ENCODE measurements at regions not wholly inside any gene's neighbourhood (a gene's known extent, or its start where the extent isn't known, plus 50 kb on each side); places are given as distances from the start of the nearest gene placed in this dataset.

DNA sequence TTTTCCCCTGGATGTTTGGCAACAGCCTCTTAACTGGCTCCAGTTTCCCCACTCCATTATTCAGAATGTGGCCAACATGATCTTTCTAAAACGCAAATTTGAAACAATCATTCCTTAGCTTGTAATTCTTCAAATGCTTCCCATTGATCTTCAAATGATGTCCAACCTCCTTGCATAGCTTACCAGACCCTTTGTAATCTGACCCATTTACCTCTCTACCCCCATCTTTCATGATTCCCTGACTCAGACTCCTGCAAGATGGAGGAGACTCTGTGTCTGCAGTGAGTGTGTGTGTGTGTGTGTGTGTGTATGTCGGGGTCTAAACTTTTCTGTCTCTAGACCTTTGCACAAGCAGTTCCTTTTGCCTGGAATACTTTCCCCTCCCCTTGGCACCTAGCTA lies 515.7 kb upstream of the PROK2 start:
- TF ChIP-seq, protein P1, sequence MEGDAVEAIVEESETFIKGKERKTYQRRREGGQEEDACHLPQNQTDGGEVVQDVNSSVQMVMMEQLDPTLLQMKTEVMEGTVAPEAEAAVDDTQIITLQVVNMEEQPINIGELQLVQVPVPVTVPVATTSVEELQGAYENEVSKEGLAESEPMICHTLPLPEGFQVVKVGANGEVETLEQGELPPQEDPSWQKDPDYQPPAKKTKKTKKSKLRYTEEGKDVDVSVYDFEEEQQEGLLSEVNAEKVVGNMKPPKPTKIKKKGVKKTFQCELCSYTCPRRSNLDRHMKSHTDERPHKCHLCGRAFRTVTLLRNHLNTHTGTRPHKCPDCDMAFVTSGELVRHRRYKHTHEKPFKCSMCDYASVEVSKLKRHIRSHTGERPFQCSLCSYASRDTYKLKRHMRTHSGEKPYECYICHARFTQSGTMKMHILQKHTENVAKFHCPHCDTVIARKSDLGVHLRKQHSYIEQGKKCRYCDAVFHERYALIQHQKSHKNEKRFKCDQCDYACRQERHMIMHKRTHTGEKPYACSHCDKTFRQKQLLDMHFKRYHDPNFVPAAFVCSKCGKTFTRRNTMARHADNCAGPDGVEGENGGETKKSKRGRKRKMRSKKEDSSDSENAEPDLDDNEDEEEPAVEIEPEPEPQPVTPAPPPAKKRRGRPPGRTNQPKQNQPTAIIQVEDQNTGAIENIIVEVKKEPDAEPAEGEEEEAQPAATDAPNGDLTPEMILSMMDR (IDR thresholded peaks at IDR 0.05; ENCODE audit: insufficient read depth, low read depth, low read length), result no peak
- no peak for TF ChIP-seq EZH2 (IDR thresholded peaks at IDR 0.05; ENCODE audit: insufficient read depth, low read length)

Data from astrocyte (in vitro differentiated cells and primary cell).